Vagina (tissue), 2 donors: ENCODE measurements at regions not wholly inside any gene's neighbourhood (a gene's known extent, or its start where the extent isn't known, plus 50 kb on each side); places are given as distances from the start of the nearest gene placed in this dataset.

Source experiments
- DNase-seq, 2 donors: peaks; one replicate each; pipeline ENCODE4 v3.0.0-alpha.2; 2017; ENCODE audit errors: extremely low spot score in 2 of 2
- H3K27ac ChIP-seq: fragments of 200-600 bp; sonication (generic); one replicate; pipeline ENCODE4 v1.5.1; 2019
- H3K27me3 ChIP-seq: fragments of 200-600 bp; sonication (generic); one replicate; pipeline ENCODE4 v1.5.1; 2019
- H3K36me3 ChIP-seq, 2 donors: fragments of 200-600 bp; sonication (generic); one replicate each; pipeline ENCODE4 v1.5.1; 2017 to 2019
- H3K4me1 ChIP-seq: fragments of 200-600 bp; sonication (generic); one replicate; pipeline ENCODE4 v1.5.1; 2019
- H3K4me3 ChIP-seq, 2 donors: fragments of 200-600 bp; sonication (generic); 1 replicate in 1 of 2; 2 replicates in 1 of 2; pipeline ENCODE4 v1.5.1; 2016 to 2019
- H3K9me3 ChIP-seq: fragments of 200-600 bp; sonication (generic); one replicate; pipeline ENCODE4 v1.5.1; 2019
- POLR2A ChIP-seq, 2 donors: fragments of 450-650 bp; IDR thresholded peaks; one replicate each; pipeline ENCODE4 v1.6.1; 2017; ENCODE audit warnings: antibody characterized with exemption in 2 of 2, mild to moderate bottlenecking in 2 of 2, moderate library complexity in 2 of 2
- POLR2AphosphoS5 ChIP-seq, 2 donors: sonication (generic); formaldehyde crosslinking; IDR thresholded peaks; one replicate each; pipeline ENCODE4 v1.9.0; 2017; ENCODE audit warnings: antibody characterized with exemption in 2 of 2, mild to moderate bottlenecking in 2 of 2, low read depth in 1 of 2; ENCODE audit not compliant: insufficient read depth in 1 of 2
- intact Hi-C: fragments of 100-400 bp; cut with DNase I; formaldehyde crosslinking; loops from one replicate; pipeline ENCODE4 v1.15.1; 2023
- TF ChIP-seq, protein P1 (sequence below), 3 experiments: fragments of 450-650 bp in 2 of 3; fragments of 200-600 bp in 1 of 3; sonication (generic) in 1 of 3; IDR thresholded peaks; one replicate each; pipeline ENCODE4 v1.5.1; 2017 to 2019; ENCODE audit warnings: antibody characterized with exemption in 3 of 3, mild to moderate bottlenecking in 2 of 3, moderate library complexity in 2 of 3

DNA sequence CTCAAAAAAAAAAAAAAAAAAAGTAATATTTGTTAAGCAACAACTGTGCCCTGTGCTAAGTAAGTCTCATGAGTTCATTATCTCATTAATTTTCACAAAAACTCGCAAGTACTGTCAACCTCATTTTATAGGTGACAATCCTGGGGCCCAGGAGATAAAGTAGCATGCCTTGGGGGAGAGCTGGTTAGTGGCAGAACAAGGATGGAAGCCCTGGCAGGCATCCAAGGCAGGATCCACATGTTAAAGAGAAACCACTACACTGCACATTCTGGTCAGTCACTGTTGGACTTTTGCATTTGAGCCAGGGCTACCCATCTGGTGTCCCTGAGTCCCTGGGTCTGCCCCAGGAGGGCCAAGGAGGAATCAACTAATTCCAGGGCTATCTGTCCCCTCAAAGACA lies 54.6 kb downstream of the ZFP36L2 start:
- peaks cover 11% of the 10 kb centered on the region for H3K9me3 ChIP-seq
- no peaks in the 10 kb centered on the region for H3K36me3 ChIP-seq
- peaks cover 26% of the 10 kb centered on the region for H3K4me1 ChIP-seq
- intact Hi-C loops, result no loop called here
- no peak for DNase-seq
- TF ChIP-seq POLR2A (IDR thresholded peaks at IDR 0.05), result no peak
- H3K27ac ChIP-seq, result no peak overlapping the region
- no peak overlapping the region for H3K4me3 ChIP-seq
- H3K27me3 ChIP-seq, result no peaks in the 10 kb centered on the region

GRCh38 chr2:43170405-43171105 lies 55.9 kb downstream of the ZFP36L2 start:
- DNase-seq, result no peak
- TF ChIP-seq, protein P1, sequence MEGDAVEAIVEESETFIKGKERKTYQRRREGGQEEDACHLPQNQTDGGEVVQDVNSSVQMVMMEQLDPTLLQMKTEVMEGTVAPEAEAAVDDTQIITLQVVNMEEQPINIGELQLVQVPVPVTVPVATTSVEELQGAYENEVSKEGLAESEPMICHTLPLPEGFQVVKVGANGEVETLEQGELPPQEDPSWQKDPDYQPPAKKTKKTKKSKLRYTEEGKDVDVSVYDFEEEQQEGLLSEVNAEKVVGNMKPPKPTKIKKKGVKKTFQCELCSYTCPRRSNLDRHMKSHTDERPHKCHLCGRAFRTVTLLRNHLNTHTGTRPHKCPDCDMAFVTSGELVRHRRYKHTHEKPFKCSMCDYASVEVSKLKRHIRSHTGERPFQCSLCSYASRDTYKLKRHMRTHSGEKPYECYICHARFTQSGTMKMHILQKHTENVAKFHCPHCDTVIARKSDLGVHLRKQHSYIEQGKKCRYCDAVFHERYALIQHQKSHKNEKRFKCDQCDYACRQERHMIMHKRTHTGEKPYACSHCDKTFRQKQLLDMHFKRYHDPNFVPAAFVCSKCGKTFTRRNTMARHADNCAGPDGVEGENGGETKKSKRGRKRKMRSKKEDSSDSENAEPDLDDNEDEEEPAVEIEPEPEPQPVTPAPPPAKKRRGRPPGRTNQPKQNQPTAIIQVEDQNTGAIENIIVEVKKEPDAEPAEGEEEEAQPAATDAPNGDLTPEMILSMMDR (IDR thresholded peaks at IDR 0.05), result no peak
- TF ChIP-seq POLR2AphosphoS5 (IDR thresholded peaks at IDR 0.05; ENCODE audit: insufficient read depth in 1 of 2, low read depth in 1 of 2) (no peak), POLR2A (IDR thresholded peaks at IDR 0.05) (no peak)
- no peak overlapping the region for H3K4me3 ChIP-seq
- H3K9me3 ChIP-seq, result peaks cover 10% of the 10 kb centered on the region
- no peaks in the 10 kb centered on the region for H3K36me3 ChIP-seq
- peaks cover 26% of the 10 kb centered on the region for H3K4me1 ChIP-seq
- no peaks in the 10 kb centered on the region for H3K27me3 ChIP-seq
- H3K27ac ChIP-seq, result peak overlapping the region; percentile 8
- intact Hi-C loops, result no loop called here

DNA sequence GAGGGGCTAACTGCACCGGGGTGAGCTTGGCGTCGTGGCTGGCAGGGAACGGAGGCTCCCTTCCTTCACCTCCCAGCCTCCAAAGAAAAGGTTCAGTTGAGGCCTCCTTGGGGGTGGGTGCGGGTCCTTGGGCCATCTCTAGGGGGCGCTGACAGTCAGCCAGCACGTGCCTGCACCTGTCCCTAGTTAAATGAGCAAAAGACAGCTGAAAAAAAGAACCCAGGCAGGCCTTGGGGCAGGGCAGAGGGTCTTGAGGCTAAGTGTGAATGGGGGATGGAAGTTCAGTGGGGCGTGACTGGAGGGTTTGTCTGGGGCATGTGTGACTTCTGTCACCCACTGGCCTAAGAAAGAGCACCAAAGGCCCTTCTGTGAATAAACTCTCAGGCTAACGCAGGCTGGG lies 56.4 kb downstream of the ZFP36L2 start:
- Histone ChIP-seq H3K27ac (peak overlapping the region; percentile 55), H3K4me3 (no peak overlapping the region), H3K9me3 (peaks cover 4% of the 10 kb centered on the region), H3K4me1 (peaks cover 26% of the 10 kb centered on the region), H3K36me3 (no peaks in the 10 kb centered on the region), H3K27me3 (no peaks in the 10 kb centered on the region)
- TF ChIP-seq, protein P1 (IDR thresholded peaks at IDR 0.05), result no peak
- TF ChIP-seq POLR2AphosphoS5 (IDR thresholded peaks at IDR 0.05; ENCODE audit: insufficient read depth in 1 of 2, low read depth in 1 of 2), result no peak
- no peak for TF ChIP-seq POLR2A (IDR thresholded peaks at IDR 0.05)
- DNase-seq, result no peak
- intact Hi-C loops, result no loop called here

- H3K27me3 ChIP-seq, result no peaks in the 10 kb centered on the region
- peaks cover 26% of the 10 kb centered on the region for H3K4me1 ChIP-seq
- no peaks in the 10 kb centered on the region for H3K36me3 ChIP-seq
- no peak for DNase-seq
- H3K9me3 ChIP-seq, result no peaks in the 10 kb centered on the region
- no peak overlapping the region for H3K4me3 ChIP-seq
- TF ChIP-seq POLR2A (IDR thresholded peaks at IDR 0.05) (no peak), POLR2AphosphoS5 (IDR thresholded peaks at IDR 0.05; ENCODE audit: insufficient read depth in 1 of 2, low read depth in 1 of 2) (no peak)
- TF ChIP-seq, protein P1 (IDR thresholded peaks at IDR 0.05), result no peak
- peak overlapping the region; percentile 55 for H3K27ac ChIP-seq
- intact Hi-C loops, result no loop called here
Observed at GRCh38 chr2:43169099-43169945, 57.1 kb downstream of the ZFP36L2 start.

- DNase-seq, result no peak
- Histone ChIP-seq H3K4me1 (peaks cover 26% of the 10 kb centered on the region), H3K36me3 (no peaks in the 10 kb centered on the region), H3K9me3 (no peaks in the 10 kb centered on the region), H3K27ac (peak overlapping the region; percentile 35), H3K27me3 (no peaks in the 10 kb centered on the region), H3K4me3 (no peak overlapping the region)
- intact Hi-C loops, result no loop called here
- TF ChIP-seq, protein P1 (IDR thresholded peaks at IDR 0.05), result no peak
- TF ChIP-seq POLR2AphosphoS5 (IDR thresholded peaks at IDR 0.05; ENCODE audit: insufficient read depth in 1 of 2, low read depth in 1 of 2) (no peak), POLR2A (IDR thresholded peaks at IDR 0.05) (no peak)
Observed at GRCh38 chr2:43168016-43168369, 58.4 kb downstream of the ZFP36L2 start.
